ENCODE measurements at regions not wholly inside any gene's neighbourhood (a gene's known extent, or its start where the extent isn't known, plus 50 kb on each side); places are given as distances from the start of the nearest gene placed in this dataset.

- no peak overlapping the region for H3K9ac ChIP-seq (replicated peaks; ENCODE audit: extremely low read depth, insufficient read depth, low read length)
- H3K27me3 ChIP-seq (ENCODE audit: control insufficient read depth in 2 of 2, insufficient read depth in 2 of 2, low read length in 2 of 2): no peaks in the 10 kb centered on the region
- TF ChIP-seq POLR2AphosphoS5 (IDR thresholded peaks at IDR 0.05; ENCODE audit: insufficient read depth, low read depth, low read length): no peak
- TF ChIP-seq, protein P1, sequence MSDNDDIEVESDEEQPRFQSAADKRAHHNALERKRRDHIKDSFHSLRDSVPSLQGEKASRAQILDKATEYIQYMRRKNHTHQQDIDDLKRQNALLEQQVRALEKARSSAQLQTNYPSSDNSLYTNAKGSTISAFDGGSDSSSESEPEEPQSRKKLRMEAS (IDR thresholded peaks at IDR 0.05; ENCODE audit: insufficient read depth, insufficient read length): no peak
- no peak for TF ChIP-seq FOS (IDR thresholded peaks at IDR 0.05; ENCODE audit: borderline replicate concordance, insufficient read depth, low read length)
- TF ChIP-seq JUN (IDR thresholded peaks at IDR 0.05; ENCODE audit: borderline replicate concordance, insufficient read depth, insufficient read length, low read depth): no peak
- TF ChIP-seq EZH2 (IDR thresholded peaks at IDR 0.05; ENCODE audit: borderline replicate concordance, low read depth, low read length, severe bottlenecking): no peak
- TF ChIP-seq POLR2A (IDR thresholded peaks at IDR 0.05; ENCODE audit: low read depth, low read length): no peak
- no peak for TF ChIP-seq MYC (IDR thresholded peaks at IDR 0.05; ENCODE audit: low read depth, low read length)
- no peak overlapping the region for H3K4me3 ChIP-seq (replicated peaks in 1 of 3; ENCODE audit: insufficient read depth in 1 of 3, low read depth in 1 of 3, low read length in 3 of 3)
- no peak overlapping the region for H3K4me2 ChIP-seq (ENCODE audit: insufficient read depth, low read length)
- DNase-seq (ENCODE audit: low read depth, low spot score) (no peak), FAIRE-seq (no peak)
- no peaks in the 10 kb centered on the region for H3K9me3 ChIP-seq (replicated peaks; ENCODE audit: control insufficient read depth, insufficient read depth, low read length)
- no peak overlapping the region for H3K27ac ChIP-seq (ENCODE audit: insufficient read depth, low read depth, low read length)
- dilution Hi-C loops (cut with MboI; ENCODE audit: extremely low pct_ligation_motif_present, low sequenced_read_pairs): no loop called here
- intact Hi-C loops (cut with micrococcal nuclease): no loop called here
- no TSS peak for BruUV-seq (replicated peaks)
- H3K79me2 ChIP-seq (ENCODE audit: control insufficient read depth, insufficient read depth, low read length): no peaks in the 10 kb centered on the region
- H3K4me1 ChIP-seq (ENCODE audit: control insufficient read depth, extremely low read depth, insufficient read depth, low read length): no peaks in the 10 kb centered on the region
- ChIA-PET POLR2A (no interaction called here), CTCF (no interaction called here)
- no peak overlapping the region for H2AFZ ChIP-seq (ENCODE audit: low read depth, low read length)
- no peaks in the 10 kb centered on the region for H4K20me1 ChIP-seq (replicated peaks; ENCODE audit: control insufficient read depth, extremely low read depth, insufficient read depth, low read length)
- no peaks in the 10 kb centered on the region for H3K9me1 ChIP-seq (replicated peaks; ENCODE audit: control insufficient read depth, extremely low read depth, insufficient read depth, low read length)
- no peaks in the 10 kb centered on the region for H3K36me3 ChIP-seq (ENCODE audit: control insufficient read depth in 2 of 2, extremely low read depth in 1 of 2, insufficient read depth in 2 of 2, low read length in 2 of 2)
Measured at GRCh38 chr3:24736701-24737100, 242.1 kb upstream of the THRB start.

- no peak overlapping the region for H3K9ac ChIP-seq (replicated peaks; ENCODE audit: extremely low read depth, insufficient read depth, low read length)
- CTCF ChIA-PET: no interaction called here
Measured at GRCh38 chr3:24740326-24740725, 245.7 kb upstream of the THRB start.

More at GRCh38 chr3:24740326-24740725, 245.7 kb upstream of the THRB start:
- TF ChIP-seq FOS (IDR thresholded peaks at IDR 0.05; ENCODE audit: borderline replicate concordance, insufficient read depth, low read length) (no peak), POLR2AphosphoS5 (IDR thresholded peaks at IDR 0.05; ENCODE audit: insufficient read depth, low read depth, low read length) (no peak), EZH2 (IDR thresholded peaks at IDR 0.05; ENCODE audit: borderline replicate concordance, low read depth, low read length, severe bottlenecking) (no peak), POLR2A (IDR thresholded peaks at IDR 0.05; ENCODE audit: low read depth, low read length) (no peak), GATA2 (IDR thresholded peaks at IDR 0.05; ENCODE audit: insufficient read depth, insufficient read length, low read depth, low read length) (no peak)
- TF ChIP-seq, protein P1 (IDR thresholded peaks at IDR 0.05; ENCODE audit: insufficient read depth, insufficient read length): no peak
- Histone ChIP-seq H2AFZ (ENCODE audit: low read depth, low read length) (no peak overlapping the region), H3K27me3 (ENCODE audit: control insufficient read depth in 2 of 2, insufficient read depth in 2 of 2, low read length in 2 of 2) (no peaks in the 10 kb centered on the region), H3K9me1 (replicated peaks; ENCODE audit: control insufficient read depth, extremely low read depth, insufficient read depth, low read length) (no peaks in the 10 kb centered on the region), H4K20me1 (replicated peaks; ENCODE audit: control insufficient read depth, extremely low read depth, insufficient read depth, low read length) (no peaks in the 10 kb centered on the region), H3K4me1 (ENCODE audit: control insufficient read depth, extremely low read depth, insufficient read depth, low read length) (no peaks in the 10 kb centered on the region), H3K27ac (ENCODE audit: insufficient read depth, low read depth, low read length) (no peak overlapping the region), H3K4me3 (replicated peaks in 1 of 3; ENCODE audit: insufficient read depth in 1 of 3, low read depth in 1 of 3, low read length in 3 of 3) (no peak overlapping the region), H3K9me3 (replicated peaks; ENCODE audit: control insufficient read depth, insufficient read depth, low read length) (no peaks in the 10 kb centered on the region), H3K79me2 (ENCODE audit: control insufficient read depth, insufficient read depth, low read length) (no peaks in the 10 kb centered on the region), H3K4me2 (ENCODE audit: insufficient read depth, low read length) (no peak overlapping the region), H3K36me3 (ENCODE audit: control insufficient read depth in 2 of 2, extremely low read depth in 1 of 2, insufficient read depth in 2 of 2, low read length in 2 of 2) (no peaks in the 10 kb centered on the region)
- DNase-seq (ENCODE audit: low read depth, low spot score): no peak
- dilution Hi-C loops (cut with MboI; ENCODE audit: extremely low pct_ligation_motif_present, low sequenced_read_pairs) (no loop called here), intact Hi-C loops (cut with micrococcal nuclease) (no loop called here)
- POLR2A ChIA-PET: no interaction called here
- no peak for FAIRE-seq
- BruUV-seq (replicated peaks): no TSS peak

Data from endothelial cell of umbilical vein (primary cell).